HCT116 (cell line): ENCODE measurements at regions not wholly inside any gene's neighbourhood (a gene's known extent, or its start where the extent isn't known, plus 50 kb on each side); places are given as distances from the start of the nearest gene placed in this dataset.

Experiments used
- ATAC-seq: fragments of 200-7000 bp; cut with Tn5 transposase; 2 replicates; pipeline ENCODE4 v1.9.1; 2020; ENCODE audit warnings: mild to moderate bottlenecking, moderate library complexity
- BruUV-seq: library from RNA; stranded (reverse); fragments of 400-500 nt; replicated peaks from 2 replicates; lab custom pipeline; 2021; lab: Mats Ljungman, UMichigan
- CTCF ChIA-PET: fragments of 300-600 bp; sonication (Branson Sonifier 250); formaldehyde crosslinking; loops from one replicate; lab custom pipeline; 2021; ENCODE audit warnings: antibody characterized with exemption; lab: Charles Lee
- POLR2A ChIA-PET: fragments of 300-600, 350-600 bp; sonication (Branson Sonifier 250); formaldehyde crosslinking; loops from one replicate; lab custom pipeline; 2021; ENCODE audit warnings: antibody characterized with exemption; lab: Charles Lee
- RAD21 ChIA-PET, 2 experiments: fragments of 300-600 bp; sonication (Branson Sonifier 250); formaldehyde crosslinking; loops; one replicate each; lab custom pipeline; 2023; ENCODE audit warnings: low total read pairs in 2 of 2; ENCODE audit not compliant: uncharacterized antibody in 2 of 2, unreplicated experiment in 2 of 2, low non-redundant PET in 1 of 2; lab: Charles Lee
- DNase-seq: peaks from one replicate; pipeline ENCODE4 v3.0.0-alpha.2; 2010; ENCODE audit warnings: low read depth, low spot score
- H2AFZ ChIP-seq: fragments of 200-600 bp; shearing (Covaris generic), sonication (generic); 2 replicates; pipeline ENCODE4 v1.6.1; 2017; ENCODE audit warnings: low read depth, mixed run types, mixed read lengths, antibody characterized with exemption, low read length; ENCODE audit not compliant: poor library complexity, severe bottlenecking
- H3K27ac ChIP-seq: 2 replicates; pipeline ENCODE4 v1.5.1; 2012; ENCODE audit warnings: low read depth, low read length
- H3K27me3 ChIP-seq: fragments of 200-600 bp; sonication (generic); 2 replicates; pipeline ENCODE4 v1.6.1; 2016; ENCODE audit warnings: mixed run types, low read length, mixed read lengths; ENCODE audit not compliant: insufficient read depth
- H3K36me3 ChIP-seq, 2 experiments: fragments of 200-500 bp in 1 of 2; fragments of 200-600 bp in 1 of 2; sonication (Bioruptor generic) in 1 of 2; sonication (generic) in 1 of 2; 2 replicates each; pipeline versions ENCODE4 v1.5.1 to v1.6.1; 2014 to 2016; ENCODE audit warnings: low read length in 2 of 2, inconsistent platforms in 1 of 2, mixed read lengths in 1 of 2, mixed run types in 1 of 2; ENCODE audit not compliant: insufficient read depth in 2 of 2, control insufficient read depth in 1 of 2
- H3K4me1 ChIP-seq, 2 experiments: fragments of 200-600 bp in 1 of 2; sonication (generic) in 1 of 2; 2 replicates each; pipeline versions ENCODE4 v1.5.1 to v1.6.1; 2012 to 2017; ENCODE audit warnings: low read length in 2 of 2, inconsistent platforms in 1 of 2, mild to moderate bottlenecking in 1 of 2, mixed read lengths in 1 of 2, mixed run types in 1 of 2, moderate library complexity in 1 of 2; ENCODE audit not compliant: insufficient read depth in 2 of 2, control insufficient read depth in 1 of 2
- H3K4me2 ChIP-seq: fragments of 200-600 bp; sonication (generic); 2 replicates; pipeline ENCODE4 v1.6.1; 2017; ENCODE audit warnings: mixed run types, low read length, mixed read lengths
- H3K4me3 ChIP-seq, 2 experiments: fragments of 200-600 bp in 1 of 2; sonication (generic) in 1 of 2; replicated peaks in 1 of 2; 2 replicates each; pipeline ENCODE4 v1.5.1; 2011 to 2016; ENCODE audit warnings: low read length in 2 of 2, control low read depth in 1 of 2, low read depth in 1 of 2, mild to moderate bottlenecking in 1 of 2, mixed read lengths in 1 of 2, mixed run types in 1 of 2
- H3K79me2 ChIP-seq: fragments of 200-600 bp; sonication (generic); 2 replicates; pipeline ENCODE4 v1.6.1; 2017; ENCODE audit warnings: mild to moderate bottlenecking, mixed run types, low read length, moderate library complexity, mixed read lengths; ENCODE audit not compliant: insufficient read depth
- H3K9ac ChIP-seq: fragments of 200-600 bp; sonication (generic); 2 replicates; pipeline ENCODE4 v1.6.1; 2016; ENCODE audit warnings: low read length, mixed read lengths
- H3K9me2 ChIP-seq: fragments of 200-600 bp; sonication (generic), shearing (Covaris generic); 2 replicates; pipeline ENCODE4 v1.6.1; 2017; ENCODE audit warnings: mixed run types, mild to moderate bottlenecking, moderate library complexity; ENCODE audit not compliant: insufficient read depth
- H3K9me3 ChIP-seq, 2 experiments: fragments of 200-500 bp in 1 of 2; fragments of 200-600 bp in 1 of 2; sonication (Bioruptor generic) in 1 of 2; sonication (generic) in 1 of 2; 2 replicates each; pipeline ENCODE4 v1.6.1; 2014 to 2017; ENCODE audit warnings: low read length in 2 of 2, mixed read lengths in 2 of 2, inconsistent platforms in 1 of 2, low read depth in 1 of 2, mild to moderate bottlenecking in 1 of 2, mixed run types in 1 of 2, moderate library complexity in 1 of 2; ENCODE audit not compliant: control insufficient read depth in 1 of 2, insufficient read depth in 1 of 2
- H4K20me1 ChIP-seq: fragments of 200-600 bp; sonication (generic), shearing (Covaris generic); 2 replicates; pipeline ENCODE4 v1.6.1; 2017; ENCODE audit warnings: mixed run types, mild to moderate bottlenecking, moderate library complexity; ENCODE audit not compliant: insufficient read depth
- CBX3 ChIP-seq: IDR thresholded peaks from 2 replicates; pipeline ENCODE4 v1.6.1; 2012; ENCODE audit warnings: low read depth
- CEBPB ChIP-seq: IDR thresholded peaks from 2 replicates; pipeline ENCODE4 v1.6.1; 2012; ENCODE audit warnings: low read depth
- EGR1 ChIP-seq: IDR thresholded peaks from 2 replicates; pipeline ENCODE4 v1.6.1; 2012; ENCODE audit warnings: low read depth
- EZH2 ChIP-seq: fragments of 200-600 bp; sonication (generic); IDR thresholded peaks from 2 replicates; pipeline ENCODE4 v1.6.1; 2017; ENCODE audit warnings: antibody characterized with exemption, mixed run types
- FOSL1 ChIP-seq: IDR thresholded peaks from 2 replicates; pipeline ENCODE4 v1.6.1; 2012; ENCODE audit warnings: low read depth
- JUND ChIP-seq: IDR thresholded peaks from 2 replicates; pipeline ENCODE4 v1.6.1; 2012
- POLR2AphosphoS5 ChIP-seq: IDR thresholded peaks from 2 replicates; pipeline ENCODE4 v1.6.1; 2011; ENCODE audit warnings: mild to moderate bottlenecking, low read depth, low read length, moderate library complexity
- RAD21 ChIP-seq: IDR thresholded peaks from 2 replicates; pipeline ENCODE4 v1.6.1; 2012; ENCODE audit warnings: low read depth, mild to moderate bottlenecking
- SIN3A ChIP-seq: IDR thresholded peaks from 2 replicates; pipeline ENCODE4 v1.6.1; 2012; ENCODE audit warnings: low read depth
- SP1 ChIP-seq: IDR thresholded peaks from 2 replicates; pipeline ENCODE4 v1.6.1; 2012; ENCODE audit warnings: low read depth
- YY1 ChIP-seq: IDR thresholded peaks from 2 replicates; pipeline ENCODE4 v1.6.1; 2011; ENCODE audit warnings: low read length, low read depth, moderate library complexity, mild to moderate bottlenecking; ENCODE audit not compliant: insufficient replicate concordance; ENCODE audit errors: extremely low read depth
- ZFX ChIP-seq: fragments of 450-650 bp; IDR thresholded peaks from 2 replicates; pipeline ENCODE4 v1.6.1; 2017
- intact Hi-C: fragments of 100-400 bp; cut with micrococcal nuclease; formaldehyde crosslinking; loops from 2 replicates; pipeline ENCODE4 v1.10.0; 2022
- TF ChIP-seq, protein P1 (sequence below): IDR thresholded peaks from 2 replicates; pipeline ENCODE4 v1.6.1; 2012
- TF ChIP-seq, protein P2 (sequence below): IDR thresholded peaks from 2 replicates; pipeline ENCODE4 v1.6.1; 2012; ENCODE audit warnings: low read depth

DNA sequence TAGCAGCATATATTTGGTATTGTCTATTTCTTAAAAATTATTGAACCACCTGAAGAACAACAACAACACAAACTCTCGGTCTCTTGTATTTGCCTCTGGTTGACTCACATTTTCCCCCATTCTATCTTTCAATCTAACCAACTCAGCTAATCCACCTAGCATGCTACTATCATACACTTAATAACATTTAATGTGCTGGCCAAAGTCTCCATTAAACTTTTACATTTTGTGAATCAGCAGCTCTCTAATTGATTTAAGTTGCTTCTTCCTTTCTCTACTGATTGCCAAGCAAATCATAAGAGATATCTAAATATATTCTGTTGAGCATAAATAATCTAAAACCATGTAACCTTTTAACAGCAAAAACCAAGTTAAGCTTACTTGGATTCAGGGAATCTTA lies 631.7 kb downstream of the IGSF11 start:
- RAD21 ChIA-PET = no interaction called here
- BruUV-seq = no TSS peak
- intact Hi-C loops = no loop called here

DNA sequence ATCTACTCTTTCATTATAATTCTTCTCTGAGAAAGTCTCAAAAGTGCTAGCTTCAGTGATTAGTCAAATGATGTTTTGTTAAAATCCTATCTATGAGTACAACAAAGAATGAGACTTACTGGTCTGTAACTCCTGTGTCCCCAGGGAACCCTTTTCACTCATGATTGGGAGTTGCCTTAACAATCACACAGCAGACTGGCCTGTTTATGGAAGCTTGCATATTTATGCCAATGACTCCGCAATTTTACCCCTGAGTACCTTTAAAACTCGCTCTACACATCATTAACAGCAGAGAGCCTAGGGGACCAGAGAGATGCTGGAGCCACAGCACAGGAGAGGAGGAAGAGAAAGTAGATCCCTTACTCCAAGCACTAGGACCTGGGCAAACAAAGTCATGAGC lies 628.1 kb downstream of the IGSF11 start:
- no peaks in the 10 kb centered on the region for H4K20me1 ChIP-seq
- POLR2A ChIA-PET = no interaction called here
- no peak overlapping the region for H3K27ac ChIP-seq
- H3K4me2 ChIP-seq = no peak overlapping the region
- no peak overlapping the region for H2AFZ ChIP-seq
- no peak for DNase-seq
- H3K9me3 ChIP-seq = no peaks in the 10 kb centered on the region
- no peaks in the 10 kb centered on the region for H3K9me2 ChIP-seq
- no peak overlapping the region for H3K4me3 ChIP-seq
- H3K36me3 ChIP-seq = no peaks in the 10 kb centered on the region
- CTCF ChIA-PET = no interaction called here
- no peaks in the 10 kb centered on the region for H3K4me1 ChIP-seq
- intact Hi-C loops = no loop called here
- TF ChIP-seq SP1 = no peak
- TF ChIP-seq EZH2 = no peak
- no peak for TF ChIP-seq YY1
- no peak for TF ChIP-seq POLR2AphosphoS5
- TF ChIP-seq, protein P1, sequence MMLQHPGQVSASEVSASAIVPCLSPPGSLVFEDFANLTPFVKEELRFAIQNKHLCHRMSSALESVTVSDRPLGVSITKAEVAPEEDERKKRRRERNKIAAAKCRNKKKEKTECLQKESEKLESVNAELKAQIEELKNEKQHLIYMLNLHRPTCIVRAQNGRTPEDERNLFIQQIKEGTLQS = no peak
- TF ChIP-seq EGR1 = no peak
- TF ChIP-seq CEBPB = no peak
- no peak for TF ChIP-seq SIN3A
- TF ChIP-seq ZFX = no peak
- TF ChIP-seq JUND = no peak
- TF ChIP-seq, protein P2, sequence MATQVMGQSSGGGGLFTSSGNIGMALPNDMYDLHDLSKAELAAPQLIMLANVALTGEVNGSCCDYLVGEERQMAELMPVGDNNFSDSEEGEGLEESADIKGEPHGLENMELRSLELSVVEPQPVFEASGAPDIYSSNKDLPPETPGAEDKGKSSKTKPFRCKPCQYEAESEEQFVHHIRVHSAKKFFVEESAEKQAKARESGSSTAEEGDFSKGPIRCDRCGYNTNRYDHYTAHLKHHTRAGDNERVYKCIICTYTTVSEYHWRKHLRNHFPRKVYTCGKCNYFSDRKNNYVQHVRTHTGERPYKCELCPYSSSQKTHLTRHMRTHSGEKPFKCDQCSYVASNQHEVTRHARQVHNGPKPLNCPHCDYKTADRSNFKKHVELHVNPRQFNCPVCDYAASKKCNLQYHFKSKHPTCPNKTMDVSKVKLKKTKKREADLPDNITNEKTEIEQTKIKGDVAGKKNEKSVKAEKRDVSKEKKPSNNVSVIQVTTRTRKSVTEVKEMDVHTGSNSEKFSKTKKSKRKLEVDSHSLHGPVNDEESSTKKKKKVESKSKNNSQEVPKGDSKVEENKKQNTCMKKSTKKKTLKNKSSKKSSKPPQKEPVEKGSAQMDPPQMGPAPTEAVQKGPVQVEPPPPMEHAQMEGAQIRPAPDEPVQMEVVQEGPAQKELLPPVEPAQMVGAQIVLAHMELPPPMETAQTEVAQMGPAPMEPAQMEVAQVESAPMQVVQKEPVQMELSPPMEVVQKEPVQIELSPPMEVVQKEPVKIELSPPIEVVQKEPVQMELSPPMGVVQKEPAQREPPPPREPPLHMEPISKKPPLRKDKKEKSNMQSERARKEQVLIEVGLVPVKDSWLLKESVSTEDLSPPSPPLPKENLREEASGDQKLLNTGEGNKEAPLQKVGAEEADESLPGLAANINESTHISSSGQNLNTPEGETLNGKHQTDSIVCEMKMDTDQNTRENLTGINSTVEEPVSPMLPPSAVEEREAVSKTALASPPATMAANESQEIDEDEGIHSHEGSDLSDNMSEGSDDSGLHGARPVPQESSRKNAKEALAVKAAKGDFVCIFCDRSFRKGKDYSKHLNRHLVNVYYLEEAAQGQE = no peak
- TF ChIP-seq CBX3 = no peak
- TF ChIP-seq RAD21 = no peak
- no peaks in the 10 kb centered on the region for H3K27me3 ChIP-seq
- RAD21 ChIA-PET = no interaction called here
- no peaks in the 10 kb centered on the region for H3K79me2 ChIP-seq
- no peak for ATAC-seq
- no TSS peak for BruUV-seq
- no peak overlapping the region for H3K9ac ChIP-seq

More for the DNA sequence above, 631.7 kb downstream of the IGSF11 start:
- Histone ChIP-seq H3K9ac (no peak overlapping the region), H3K9me3 (no peaks in the 10 kb centered on the region), H3K4me1 (no peaks in the 10 kb centered on the region), H3K36me3 (no peaks in the 10 kb centered on the region), H2AFZ (no peak overlapping the region), H3K27me3 (no peaks in the 10 kb centered on the region), H3K27ac (no peak overlapping the region)
- ChIA-PET CTCF (no interaction called here), POLR2A (no interaction called here)
- DNase-seq = no peak
- TF ChIP-seq FOSL1 (no peak), SP1 (no peak)
- TF ChIP-seq, all 23 proteins: peak for 0
- no peaks in the 10 kb centered on the region for H3K9me2 ChIP-seq
- H4K20me1 ChIP-seq = no peaks in the 10 kb centered on the region
- no peak overlapping the region for H3K4me2 ChIP-seq
- H3K4me3 ChIP-seq = no peak overlapping the region
- no peak for ATAC-seq
- no peaks in the 10 kb centered on the region for H3K79me2 ChIP-seq
